HG03558 (cell line): ENCODE measurements at regions not wholly inside any gene's neighbourhood (a gene's known extent, or its start where the extent isn't known, plus 50 kb on each side); places are given as distances from the start of the nearest gene placed in this dataset.
"Not testable (repeated sequence)": the region's sequence is repeated elsewhere in the genome, so short reads cannot be mapped to it uniquely, and the experiment has no call there.

Experiments used
- ATAC-seq: cut with Tn5 transposase; IDR thresholded peaks from one replicate; pipeline ENCODE4 v1.9.1; 2021; ENCODE audit warnings: moderate number of reproducible peaks; ENCODE audit not compliant: unreplicated experiment; ENCODE audit errors: extremely low read depth

GRCh38 chr13:33340631-33341030 lies 55.1 kb upstream of the STARD13 start:
- no peak for ATAC-seq

DNA sequence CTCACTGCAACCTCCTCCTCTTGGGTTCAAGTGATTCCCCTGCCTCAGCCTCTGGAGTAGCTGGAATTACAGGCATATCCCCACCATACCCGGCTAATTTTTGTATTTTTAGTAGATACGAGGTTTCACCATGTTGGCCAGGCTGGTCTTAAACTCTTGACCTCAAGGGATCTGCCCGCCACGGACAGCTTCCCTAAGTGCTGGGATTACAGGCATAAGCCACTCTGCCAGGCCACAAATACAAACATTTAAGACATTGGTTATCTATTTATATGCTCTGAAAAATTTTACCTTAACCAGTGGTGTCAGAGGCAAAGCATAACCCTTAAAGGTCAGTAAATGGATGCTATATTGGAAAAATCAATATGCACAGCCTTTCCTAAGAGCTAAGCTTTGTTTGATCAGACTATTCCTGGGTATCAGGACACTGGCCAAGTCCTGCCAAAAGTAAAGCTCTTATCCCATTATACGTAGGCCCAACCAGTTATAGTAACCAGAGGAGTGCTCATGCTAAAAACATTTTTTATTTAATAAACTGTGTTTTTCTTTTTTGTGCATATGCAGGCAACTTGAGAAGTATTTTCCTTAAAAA lies 56.4 kb upstream of the STARD13 start:
- ATAC-seq = no peak

GRCh38 chr13:33345842-33346241 lies 60.3 kb upstream of the STARD13 start:
- ATAC-seq = no peak

GRCh38 chr13:33347861-33348260 lies 62.3 kb upstream of the STARD13 start:
- no peak for ATAC-seq

- no peak for ATAC-seq
These were observed 62.8 kb upstream of the STARD13 start for GRCh38 chr13:33348366-33348765.

DNA sequence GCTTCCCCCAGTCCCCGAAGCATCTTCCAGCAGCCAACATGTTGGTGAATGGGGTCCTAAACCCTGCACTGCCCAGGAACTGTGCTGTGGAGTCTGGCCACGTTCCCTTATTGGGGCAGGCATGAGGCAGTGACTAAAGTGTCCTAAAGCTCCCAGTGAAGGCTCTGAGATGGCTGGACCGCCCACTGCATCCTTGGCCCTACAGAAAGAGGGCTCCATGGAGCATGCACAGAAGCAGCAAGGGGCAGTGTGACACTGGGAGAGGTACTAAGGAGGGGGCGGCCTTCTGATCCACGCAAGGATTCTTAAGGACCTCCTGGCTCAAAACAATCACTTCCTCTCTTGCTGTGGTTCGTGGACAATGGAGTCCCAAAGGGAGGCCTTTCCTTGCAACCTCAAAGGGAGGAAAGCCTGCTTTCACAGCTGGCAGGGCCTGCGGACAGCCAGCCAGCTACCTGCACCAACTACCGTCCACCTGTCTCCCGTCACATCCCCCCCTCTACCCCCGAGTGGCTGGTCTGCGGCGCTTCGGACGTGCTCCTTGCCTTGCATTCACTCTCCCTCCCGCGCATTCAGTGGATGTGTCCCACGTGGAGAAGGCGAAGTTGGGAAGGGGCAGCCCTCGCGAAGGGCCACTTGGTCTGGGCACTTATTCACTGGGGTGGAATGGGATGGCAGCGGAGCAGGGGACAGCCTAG lies 63.9 kb upstream of the STARD13 start:
- no peak for ATAC-seq

DNA sequence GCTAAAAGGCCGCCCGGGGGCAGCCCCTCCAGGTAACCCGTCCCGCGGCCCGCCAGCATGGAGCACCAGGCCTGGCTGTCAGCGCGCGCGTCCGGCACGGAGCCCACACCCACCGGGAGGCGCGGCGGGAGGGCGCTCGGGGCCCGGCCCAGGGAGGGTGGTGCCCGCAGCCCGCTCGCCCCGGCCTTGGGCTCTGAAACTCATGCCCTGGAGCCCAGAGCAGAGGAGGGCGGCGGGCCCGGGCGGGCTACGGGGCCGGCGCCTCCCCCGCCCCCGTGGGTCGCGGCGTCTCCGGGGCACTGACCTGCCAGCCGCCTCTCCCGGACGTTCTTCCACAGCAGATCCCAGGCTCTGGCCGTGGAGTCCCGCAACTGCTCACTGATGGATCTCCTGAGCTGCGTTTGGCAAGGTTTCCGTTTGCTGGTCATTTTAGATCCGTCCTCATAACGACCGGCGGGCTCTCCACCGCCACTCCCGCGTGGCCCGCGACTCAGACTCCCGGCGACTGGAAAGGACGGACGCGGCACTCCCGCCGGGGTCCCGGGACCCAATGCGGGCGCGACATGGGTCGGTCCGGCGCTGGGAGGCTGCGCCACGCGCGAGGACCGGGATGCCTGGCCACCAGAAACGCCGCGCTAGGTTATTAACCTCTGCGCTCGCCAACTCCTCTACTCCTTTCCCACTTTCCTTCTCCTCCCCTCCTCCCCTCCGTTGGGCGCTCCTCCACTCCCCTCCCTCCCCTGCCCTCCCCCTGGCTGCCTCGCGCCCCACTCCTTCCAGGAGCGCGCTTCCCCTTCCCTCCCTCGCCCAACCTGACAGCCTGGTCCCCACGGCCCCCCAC lies 64.7 kb upstream of the STARD13 start:
- no peak for ATAC-seq

GRCh38 chr13:33351319-33351718 lies 65.8 kb upstream of the STARD13 start:
- no peak for ATAC-seq

- no peak for ATAC-seq
These were observed 66.5 kb upstream of the STARD13 start for GRCh38 chr13:33352041-33352440.

DNA sequence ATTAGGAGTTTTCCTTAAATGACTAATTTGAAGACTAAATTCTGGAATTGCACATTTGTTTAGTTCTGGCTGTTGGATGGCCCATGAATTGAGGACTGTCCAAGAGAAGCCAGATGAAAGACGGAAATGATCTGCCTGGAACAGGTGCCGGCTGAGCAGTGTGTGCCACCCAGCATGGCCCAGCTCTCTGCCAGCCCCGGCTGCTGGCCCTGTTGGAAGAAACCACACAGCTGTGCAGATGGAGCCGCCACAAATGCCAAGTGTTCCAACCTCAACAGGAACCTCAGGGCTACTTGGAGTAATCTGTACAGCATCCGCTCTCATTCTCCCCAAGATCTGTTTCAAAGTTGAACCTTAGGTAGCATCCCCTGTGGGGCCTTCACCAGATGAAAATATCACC lies 67.0 kb upstream of the STARD13 start:
- ATAC-seq = no peak

DNA sequence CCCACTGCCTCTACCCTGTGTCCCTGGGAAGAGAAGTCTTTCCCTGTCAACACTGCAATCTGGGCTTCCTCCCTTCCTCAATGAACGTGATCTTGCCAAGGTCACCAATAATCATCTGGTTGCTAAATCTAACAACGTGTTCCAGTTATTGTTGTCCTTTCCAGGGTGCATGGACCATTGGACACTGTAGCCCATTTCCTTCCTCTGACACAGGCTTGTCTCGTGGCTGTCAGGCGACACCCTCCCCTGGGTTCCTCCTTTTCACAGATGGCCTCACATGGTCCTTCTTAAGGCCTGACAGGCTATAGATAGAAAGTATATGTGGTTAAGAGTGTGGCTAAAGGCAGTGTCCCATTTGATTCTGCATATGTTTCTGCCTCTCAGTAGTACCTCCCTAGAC lies 67.7 kb upstream of the STARD13 start:
- no peak for ATAC-seq

DNA sequence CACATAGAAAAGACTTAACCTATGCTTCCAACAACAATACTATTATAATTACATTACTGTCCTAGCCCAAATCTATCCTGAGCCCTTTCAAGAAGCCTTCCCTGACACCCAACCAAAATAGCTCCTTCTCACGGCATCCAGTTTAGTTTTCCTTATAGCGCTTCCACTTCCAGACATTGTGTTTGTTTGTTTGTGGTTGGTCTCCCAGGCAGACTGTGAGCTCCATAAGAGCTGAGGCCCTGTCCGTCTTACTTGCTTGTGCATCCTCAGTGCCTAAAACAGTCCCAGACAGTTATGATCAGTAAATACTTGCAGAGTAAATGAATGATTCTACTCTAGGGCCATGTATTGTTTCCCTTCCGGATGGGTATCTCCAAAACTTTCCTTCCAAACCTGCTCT lies 68.1 kb upstream of the STARD13 start:
- ATAC-seq = no peak

- no peak for ATAC-seq
These were observed 69.8 kb upstream of the STARD13 start for GRCh38 chr13:33355201-33355895.

- not testable (repeated sequence) for ATAC-seq
These were observed 72.5 kb upstream of the STARD13 start for GRCh38 chr13:33358076-33358475.

- no peak for ATAC-seq
These were observed 77.6 kb upstream of the STARD13 start for GRCh38 chr13:33362986-33363727.

DNA sequence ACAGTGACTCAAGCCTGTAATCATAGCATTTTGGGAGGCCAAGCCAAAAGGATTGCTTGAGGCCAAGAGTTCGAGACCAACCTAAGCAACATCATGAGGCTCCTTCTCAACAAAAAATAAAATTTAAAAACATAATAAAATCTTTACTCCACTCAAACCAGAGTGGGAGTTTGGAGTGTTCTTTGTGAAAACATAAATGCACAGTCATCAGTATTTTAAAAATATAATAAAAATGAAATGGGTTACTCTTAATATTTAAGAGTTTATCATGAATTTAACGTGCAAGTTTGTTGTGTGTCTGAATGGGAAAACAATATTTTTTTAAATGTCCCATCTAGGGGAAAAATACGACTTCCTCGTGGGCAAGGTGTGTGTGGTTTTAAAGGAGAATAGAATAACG lies 78.6 kb upstream of the STARD13 start:
- ATAC-seq = no peak

DNA sequence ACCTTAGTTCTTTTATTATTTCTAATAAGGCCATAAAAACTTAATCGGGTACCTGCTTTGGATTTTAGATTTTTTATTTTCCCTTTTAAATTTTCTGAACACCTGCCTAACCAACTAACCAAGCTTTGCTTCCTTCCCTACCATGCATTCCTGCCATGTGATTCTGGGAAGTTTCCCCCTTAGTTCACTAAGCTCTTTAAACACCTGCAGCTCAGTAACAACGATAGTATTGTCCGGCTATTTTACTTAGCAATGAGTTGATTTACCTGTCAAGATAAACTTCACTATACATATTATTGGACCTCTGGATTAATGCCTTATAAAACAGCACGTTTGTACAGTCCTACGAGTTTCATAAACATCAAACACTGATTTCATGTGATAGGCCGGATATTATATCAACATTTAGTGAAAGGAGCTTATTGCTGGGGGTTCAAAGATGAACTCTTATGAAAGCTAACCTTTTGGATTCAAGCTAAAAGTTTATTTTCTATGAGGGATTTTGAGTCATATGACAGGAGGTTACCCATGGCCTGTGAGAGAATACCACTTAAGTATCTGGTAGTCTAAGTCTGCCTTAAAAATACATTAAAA lies 81.0 kb upstream of the STARD13 start:
- ATAC-seq = no peak

GRCh38 chr13:33367171-33367895 lies 81.8 kb upstream of the STARD13 start:
- ATAC-seq = no peak

GRCh38 chr13:33367926-33368325 lies 82.4 kb upstream of the STARD13 start:
- ATAC-seq = no peak
